Calu3 (cell line): ENCODE measurements at regions not wholly inside any gene's neighbourhood (a gene's known extent, or its start where the extent isn't known, plus 50 kb on each side); places are given as distances from the start of the nearest gene placed in this dataset.

Experiments
- BruUV-seq: library from RNA; stranded (reverse); fragments of 400-500 nt; replicated peaks from 2 replicates; lab custom pipeline; 2021; lab: Mats Ljungman, UMichigan
- CTCF ChIA-PET: fragments of 300-600 bp; sonication (Branson Sonifier 250); formaldehyde crosslinking; loops from one replicate; lab custom pipeline; 2022; ENCODE audit warnings: antibody characterized with exemption; lab: Charles Lee
- DNase-seq: peaks from one replicate; pipeline ENCODE4 v3.0.0; 2022
- H3K27ac Mint-ChIP-seq: one replicate; pipeline ENCODE4 v1.8.0; 2022; ENCODE audit warnings: mixed read lengths; ENCODE audit not compliant: unreplicated experiment
- H3K27me3 Mint-ChIP-seq: one replicate; pipeline ENCODE4 v1.8.0; 2022; ENCODE audit warnings: mixed read lengths; ENCODE audit not compliant: unreplicated experiment
- H3K36me3 Mint-ChIP-seq: one replicate; pipeline ENCODE4 v1.8.0; 2022; ENCODE audit warnings: mild to moderate bottlenecking, moderate library complexity, mixed read lengths; ENCODE audit not compliant: insufficient read depth, unreplicated experiment
- H3K4me1 Mint-ChIP-seq: one replicate; pipeline ENCODE4 v1.8.0; 2022; ENCODE audit warnings: mild to moderate bottlenecking, low read depth, mixed read lengths; ENCODE audit not compliant: unreplicated experiment
- H3K4me3 Mint-ChIP-seq: one replicate; pipeline ENCODE4 v1.8.0; 2022; ENCODE audit warnings: mild to moderate bottlenecking, low read depth, moderate library complexity, mixed read lengths; ENCODE audit not compliant: unreplicated experiment
- H3K9me3 Mint-ChIP-seq: one replicate; pipeline ENCODE4 v1.8.0; 2022; ENCODE audit warnings: low read depth, mixed read lengths; ENCODE audit not compliant: unreplicated experiment
- intact Hi-C: fragments of 100-400 bp; cut with micrococcal nuclease; formaldehyde crosslinking; loops from one replicate; pipeline ENCODE4 v1.10.0; 2022; ENCODE audit not compliant: unreplicated experiment
- TF ChIP-seq, protein P1 (sequence below): fragments of 200-600 bp; IDR thresholded peaks from one replicate; pipeline ENCODE4 v1.8.0; 2022; ENCODE audit warnings: antibody characterized with exemption; ENCODE audit not compliant: unreplicated experiment

DNA sequence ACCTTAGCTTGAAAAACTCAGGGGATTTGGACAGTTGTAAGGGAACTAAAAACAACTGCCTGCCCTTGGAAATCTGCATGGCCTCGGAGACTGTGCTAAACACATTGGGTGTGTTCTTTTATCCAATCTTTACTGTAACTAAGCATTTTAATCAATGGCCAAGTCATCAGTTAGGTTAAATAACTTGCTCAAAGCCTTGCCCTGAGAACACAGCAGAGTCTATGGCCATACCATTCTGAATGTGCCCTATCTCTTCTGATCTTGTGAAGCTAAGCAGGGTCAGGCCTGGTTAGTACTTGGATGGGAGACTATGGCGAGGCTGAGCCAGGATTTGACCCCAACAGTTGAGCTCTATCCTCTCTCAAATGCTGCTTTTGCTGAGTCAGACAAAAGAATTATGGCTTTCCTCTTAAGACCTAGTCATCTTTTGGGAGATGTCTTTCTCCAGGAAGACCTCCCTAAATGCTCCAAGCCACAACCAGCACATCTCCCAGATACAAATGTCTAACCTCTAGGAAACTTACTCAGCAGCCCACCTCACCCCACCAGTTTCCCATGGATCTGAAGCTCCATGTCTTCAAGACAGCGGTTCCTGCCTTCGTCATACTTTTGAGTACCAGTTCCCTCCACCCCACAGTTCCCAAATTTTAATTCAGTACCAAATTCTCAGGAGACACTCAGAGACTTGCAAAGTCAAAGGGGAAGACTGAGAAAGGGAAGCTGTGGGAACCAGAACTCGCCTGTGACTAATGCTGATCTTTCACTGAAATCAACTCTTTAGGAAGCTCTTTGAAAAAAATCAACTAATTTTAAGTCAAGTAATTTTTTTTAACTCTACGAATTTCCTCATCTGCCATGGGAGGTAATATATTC is 336.1 kb downstream of the MAF start:
- no peak overlapping the region for H3K4me3 Mint-ChIP-seq
- BruUV-seq = no TSS peak
- H3K36me3 Mint-ChIP-seq = no peaks in the 10 kb centered on the region
- H3K27ac Mint-ChIP-seq = no peak overlapping the region
- no peak for DNase-seq
- TF ChIP-seq, protein P1, sequence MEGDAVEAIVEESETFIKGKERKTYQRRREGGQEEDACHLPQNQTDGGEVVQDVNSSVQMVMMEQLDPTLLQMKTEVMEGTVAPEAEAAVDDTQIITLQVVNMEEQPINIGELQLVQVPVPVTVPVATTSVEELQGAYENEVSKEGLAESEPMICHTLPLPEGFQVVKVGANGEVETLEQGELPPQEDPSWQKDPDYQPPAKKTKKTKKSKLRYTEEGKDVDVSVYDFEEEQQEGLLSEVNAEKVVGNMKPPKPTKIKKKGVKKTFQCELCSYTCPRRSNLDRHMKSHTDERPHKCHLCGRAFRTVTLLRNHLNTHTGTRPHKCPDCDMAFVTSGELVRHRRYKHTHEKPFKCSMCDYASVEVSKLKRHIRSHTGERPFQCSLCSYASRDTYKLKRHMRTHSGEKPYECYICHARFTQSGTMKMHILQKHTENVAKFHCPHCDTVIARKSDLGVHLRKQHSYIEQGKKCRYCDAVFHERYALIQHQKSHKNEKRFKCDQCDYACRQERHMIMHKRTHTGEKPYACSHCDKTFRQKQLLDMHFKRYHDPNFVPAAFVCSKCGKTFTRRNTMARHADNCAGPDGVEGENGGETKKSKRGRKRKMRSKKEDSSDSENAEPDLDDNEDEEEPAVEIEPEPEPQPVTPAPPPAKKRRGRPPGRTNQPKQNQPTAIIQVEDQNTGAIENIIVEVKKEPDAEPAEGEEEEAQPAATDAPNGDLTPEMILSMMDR = no peak
- CTCF ChIA-PET = interaction anchor here (0.6 kb wide), 1 partner anchor 1435 kb away, joined by 3 read pairs; no protein-coding TSS in a partner anchor
- intact Hi-C loops = loop anchor here (5.0 kb wide), 1 partner anchor 112 kb away; no protein-coding TSS in a partner anchor
- no peaks in the 10 kb centered on the region for H3K4me1 Mint-ChIP-seq
- peaks cover 5% of the 10 kb centered on the region for H3K9me3 Mint-ChIP-seq
- H3K27me3 Mint-ChIP-seq = peaks cover 35% of the 10 kb centered on the region

DNA sequence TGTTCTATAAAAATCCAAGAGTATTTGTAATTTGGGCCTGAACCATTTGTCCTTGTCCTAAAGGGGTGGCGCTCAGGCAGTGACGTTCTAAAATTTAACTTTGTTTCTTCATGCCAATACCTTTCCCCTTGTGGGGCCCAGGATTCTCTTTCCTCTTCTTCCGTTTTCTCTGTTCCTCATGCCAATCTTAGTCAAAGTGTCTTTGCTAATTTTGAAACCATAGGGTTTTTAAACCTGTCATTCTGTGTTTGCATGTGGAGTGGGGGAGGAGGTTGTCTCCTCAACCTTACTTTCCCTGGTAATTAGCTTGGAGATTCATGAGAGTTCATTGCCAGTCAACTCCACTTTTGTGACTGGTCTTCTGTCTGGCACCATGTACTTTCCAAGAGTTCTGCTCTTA is 337.1 kb downstream of the MAF start:
- TF ChIP-seq, protein P1 = no peak

More for the DNA sequence above, 337.1 kb downstream of the MAF start:
- CTCF ChIA-PET = no interaction called here
- H3K4me3 Mint-ChIP-seq = no peak overlapping the region
- intact Hi-C loops = loop anchor here (5.0 kb wide), 1 partner anchor 111 kb away; no protein-coding TSS in a partner anchor
- no peak for DNase-seq
- peaks cover 5% of the 10 kb centered on the region for H3K9me3 Mint-ChIP-seq
- BruUV-seq = no TSS peak
- H3K27me3 Mint-ChIP-seq = peaks cover 41% of the 10 kb centered on the region
- no peak overlapping the region for H3K27ac Mint-ChIP-seq
- H3K36me3 Mint-ChIP-seq = no peaks in the 10 kb centered on the region
- H3K4me1 Mint-ChIP-seq = no peaks in the 10 kb centered on the region
